ENCODE measurements at regions not wholly inside any gene's neighbourhood (a gene's known extent, or its start where the extent isn't known, plus 50 kb on each side); places are given as distances from the start of the nearest gene placed in this dataset.

GRCh38 chr11:92480499-92480898 is 255.9 kb downstream of the FAT3 start:
- TF ChIP-seq CTCF (IDR thresholded peaks at IDR 0.05) (no peak), ZFX (IDR thresholded peaks at IDR 0.05; ENCODE audit: borderline replicate concordance) (no peak)
